Lower leg skin (tissue), 3 donors: ENCODE measurements at regions not wholly inside any gene's neighbourhood (a gene's known extent, or its start where the extent isn't known, plus 50 kb on each side); places are given as distances from the start of the nearest gene placed in this dataset.

Source experiments
- POLR2A ChIP-seq, 2 donors: fragments of 450-650 bp; IDR thresholded peaks; one replicate each; pipeline ENCODE4 v1.6.1; 2016 to 2017; ENCODE audit warnings: antibody characterized with exemption in 2 of 2, mild to moderate bottlenecking in 1 of 2, moderate library complexity in 1 of 2
- TF ChIP-seq, protein P1 (sequence below), 3 donors: fragments of 450-650 bp; IDR thresholded peaks; one replicate each; pipeline ENCODE4 v1.5.1; 2016; ENCODE audit warnings: antibody characterized with exemption in 3 of 3, mild to moderate bottlenecking in 3 of 3, moderate library complexity in 2 of 3

DNA sequence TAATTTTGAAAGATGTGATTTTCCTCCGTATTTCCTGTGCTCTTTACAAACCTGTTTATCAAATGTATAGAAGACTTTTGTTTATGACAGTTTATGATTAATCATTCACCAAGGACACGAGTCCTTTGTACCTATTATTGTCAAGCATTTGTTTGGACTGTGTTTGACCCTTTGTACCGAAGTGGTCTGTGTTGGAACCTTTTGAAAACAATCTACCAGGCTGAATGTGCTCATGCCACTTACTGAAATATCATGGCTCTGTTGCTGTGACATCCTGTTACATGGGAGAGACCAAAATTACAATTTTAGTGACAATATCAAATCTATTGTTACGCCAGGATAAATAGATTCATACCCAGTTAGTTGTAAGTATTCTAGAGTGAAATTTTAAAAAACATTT lies 193.6 kb downstream of the IRS2 start:
- TF ChIP-seq, protein P1, sequence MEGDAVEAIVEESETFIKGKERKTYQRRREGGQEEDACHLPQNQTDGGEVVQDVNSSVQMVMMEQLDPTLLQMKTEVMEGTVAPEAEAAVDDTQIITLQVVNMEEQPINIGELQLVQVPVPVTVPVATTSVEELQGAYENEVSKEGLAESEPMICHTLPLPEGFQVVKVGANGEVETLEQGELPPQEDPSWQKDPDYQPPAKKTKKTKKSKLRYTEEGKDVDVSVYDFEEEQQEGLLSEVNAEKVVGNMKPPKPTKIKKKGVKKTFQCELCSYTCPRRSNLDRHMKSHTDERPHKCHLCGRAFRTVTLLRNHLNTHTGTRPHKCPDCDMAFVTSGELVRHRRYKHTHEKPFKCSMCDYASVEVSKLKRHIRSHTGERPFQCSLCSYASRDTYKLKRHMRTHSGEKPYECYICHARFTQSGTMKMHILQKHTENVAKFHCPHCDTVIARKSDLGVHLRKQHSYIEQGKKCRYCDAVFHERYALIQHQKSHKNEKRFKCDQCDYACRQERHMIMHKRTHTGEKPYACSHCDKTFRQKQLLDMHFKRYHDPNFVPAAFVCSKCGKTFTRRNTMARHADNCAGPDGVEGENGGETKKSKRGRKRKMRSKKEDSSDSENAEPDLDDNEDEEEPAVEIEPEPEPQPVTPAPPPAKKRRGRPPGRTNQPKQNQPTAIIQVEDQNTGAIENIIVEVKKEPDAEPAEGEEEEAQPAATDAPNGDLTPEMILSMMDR (IDR thresholded peaks at IDR 0.05) = no peak
- no peak for TF ChIP-seq POLR2A (IDR thresholded peaks at IDR 0.05)
